GM19372 (cell line): ENCODE measurements at regions not wholly inside any gene's neighbourhood (a gene's known extent, or its start where the extent isn't known, plus 50 kb on each side); places are given as distances from the start of the nearest gene placed in this dataset.

Source experiments
- ATAC-seq: cut with Tn5 transposase; IDR thresholded peaks from one replicate; pipeline ENCODE4 v1.9.1; 2021; ENCODE audit warnings: mild to moderate bottlenecking, low read depth, moderate library complexity; ENCODE audit not compliant: unreplicated experiment

DNA sequence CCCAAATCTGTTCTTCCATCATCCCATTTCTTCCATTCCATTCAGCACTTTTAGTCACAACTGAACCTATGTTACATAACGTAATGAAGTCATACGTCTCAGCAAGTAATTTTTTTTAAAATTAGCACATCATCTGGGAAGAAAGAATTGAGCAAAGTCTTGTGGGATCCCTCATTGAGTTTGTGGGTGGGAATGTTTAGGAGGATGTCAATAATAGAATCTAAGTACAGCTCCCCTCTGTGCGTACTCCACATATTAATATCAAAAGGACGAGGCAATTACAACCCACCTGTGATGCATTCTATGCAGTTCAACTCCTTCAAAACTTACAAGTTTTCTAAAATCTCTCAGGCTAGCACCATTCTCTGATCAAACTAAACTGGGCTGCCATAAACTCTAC, 526.3 kb downstream of the AGTPBP1 start:
- ATAC-seq, result no peak

DNA sequence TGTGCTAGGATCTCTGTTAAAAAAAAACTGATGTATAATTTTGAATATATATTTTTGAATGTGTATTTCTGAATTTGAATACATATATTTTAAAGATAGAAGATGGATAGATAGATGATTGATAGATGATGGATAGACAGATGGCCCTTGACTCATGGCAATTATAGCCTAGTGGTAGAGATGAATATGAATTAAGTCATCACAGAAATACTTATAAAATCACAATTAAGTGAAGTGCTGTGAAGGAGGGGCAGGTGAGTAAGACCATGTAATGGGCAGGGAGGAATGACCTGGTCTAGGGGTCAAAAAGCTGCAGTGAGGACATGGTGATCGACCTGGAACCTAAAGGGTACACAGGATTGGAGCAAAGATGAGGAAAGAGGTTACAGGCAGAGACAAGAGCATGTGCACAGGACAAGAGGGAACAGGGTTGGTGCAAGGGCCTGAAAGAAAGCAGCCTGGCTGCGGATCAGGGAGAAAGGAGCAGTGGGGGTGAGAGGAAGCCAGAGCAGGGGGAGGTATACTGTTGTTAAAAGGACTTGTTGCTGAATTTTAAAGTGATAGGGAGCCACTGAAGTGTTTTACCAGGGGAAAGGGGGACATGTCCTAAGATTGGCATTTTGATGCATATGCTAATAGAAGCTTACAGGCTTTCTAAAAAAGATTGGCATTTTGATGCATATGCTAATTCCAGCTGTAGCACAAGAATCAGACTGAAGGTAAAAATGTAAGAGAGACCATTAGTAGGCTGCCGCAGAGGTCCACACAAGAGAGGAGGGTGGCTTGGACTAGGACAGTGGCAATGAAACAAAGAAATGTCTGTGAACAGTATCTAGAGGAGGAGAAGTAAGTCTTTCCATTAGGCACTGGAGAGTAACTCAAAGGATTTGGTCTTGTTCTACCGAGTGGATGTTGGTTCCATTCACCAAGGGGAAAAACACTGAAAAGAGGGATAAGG, 527.8 kb downstream of the AGTPBP1 start:
- no peak for ATAC-seq

- no peak for ATAC-seq
Observed at GRCh38 chr9:85212887-85213286, 528.9 kb downstream of the AGTPBP1 start.

DNA sequence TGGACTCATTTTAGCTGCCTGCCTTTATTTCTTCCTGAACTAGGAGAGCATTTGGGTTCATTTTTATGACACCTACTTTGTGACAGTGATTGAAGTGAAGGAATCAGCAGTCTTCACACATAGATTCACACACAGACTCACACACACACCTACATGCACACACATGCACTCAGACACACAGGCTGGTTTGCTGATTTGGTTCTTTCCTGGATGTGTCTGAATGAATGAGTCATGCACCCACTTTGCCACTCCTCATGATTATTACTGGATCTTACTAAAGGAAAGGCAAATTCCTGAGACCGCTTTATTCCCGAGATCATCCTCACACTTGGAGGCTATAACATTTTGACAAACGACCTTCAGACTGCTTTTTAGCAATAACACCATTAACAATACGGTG, 529.5 kb downstream of the AGTPBP1 start:
- ATAC-seq, result no peak

GRCh38 chr9:85208666-85209065, 533.1 kb downstream of the AGTPBP1 start:
- no peak for ATAC-seq

DNA sequence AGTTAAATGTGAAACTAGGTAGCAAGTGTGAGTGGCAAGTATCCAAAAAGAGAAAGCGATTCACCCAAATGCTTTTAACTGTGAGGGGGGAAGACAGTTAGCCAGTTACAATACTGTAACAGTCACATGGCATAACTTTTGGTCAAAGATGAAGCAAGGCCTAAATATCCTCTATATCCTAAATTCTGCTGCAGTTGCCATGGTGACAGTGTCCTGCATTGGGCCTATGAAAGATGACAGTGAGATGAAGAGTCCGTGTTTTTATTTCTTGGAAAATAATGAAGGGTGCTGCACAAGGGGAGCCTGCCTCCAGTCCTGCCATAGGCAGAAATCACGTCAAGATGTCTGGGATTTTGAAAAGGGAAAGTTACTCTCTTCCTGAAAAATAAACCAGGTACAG, 534.6 kb downstream of the NTRK2 start:
- ATAC-seq, result no peak

- ATAC-seq, result no peak
Observed at GRCh38 chr9:85202596-85202995, 533.1 kb downstream of the NTRK2 start.

GRCh38 chr9:85200726-85201404, 531.3 kb downstream of the NTRK2 start:
- no peak for ATAC-seq

DNA sequence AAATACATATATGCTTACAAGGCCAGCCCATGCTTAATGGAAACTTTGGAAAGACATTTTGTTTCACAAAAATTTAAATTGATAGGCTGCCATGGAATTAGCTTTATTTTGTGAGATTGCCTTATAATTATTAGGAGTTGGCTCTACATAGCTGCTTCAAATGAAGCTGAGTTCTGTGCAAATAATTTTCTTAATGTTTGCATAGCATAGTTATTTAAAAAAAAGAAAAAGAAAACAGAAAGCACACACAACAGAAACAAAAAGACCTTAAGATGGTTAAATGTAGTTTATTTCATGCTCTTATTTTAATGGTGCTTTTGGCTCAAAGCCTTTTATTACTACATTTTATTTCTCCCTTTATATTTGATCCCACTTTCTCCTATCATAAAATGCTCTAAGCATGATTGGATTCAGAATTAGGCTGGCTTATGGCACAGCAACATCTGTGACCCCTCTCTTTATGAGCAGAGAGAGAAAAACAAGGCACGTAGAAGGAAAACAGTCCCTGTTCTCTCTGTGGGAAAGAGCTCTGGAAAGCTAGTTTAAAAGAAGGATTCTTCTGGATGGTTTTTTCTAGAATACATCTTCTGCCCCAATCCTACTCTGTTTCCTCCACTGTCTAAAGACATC, 530.5 kb downstream of the NTRK2 start:
- no peak for ATAC-seq

GRCh38 chr9:85192750-85193149, 523.2 kb downstream of the NTRK2 start:
- ATAC-seq, result no peak

DNA sequence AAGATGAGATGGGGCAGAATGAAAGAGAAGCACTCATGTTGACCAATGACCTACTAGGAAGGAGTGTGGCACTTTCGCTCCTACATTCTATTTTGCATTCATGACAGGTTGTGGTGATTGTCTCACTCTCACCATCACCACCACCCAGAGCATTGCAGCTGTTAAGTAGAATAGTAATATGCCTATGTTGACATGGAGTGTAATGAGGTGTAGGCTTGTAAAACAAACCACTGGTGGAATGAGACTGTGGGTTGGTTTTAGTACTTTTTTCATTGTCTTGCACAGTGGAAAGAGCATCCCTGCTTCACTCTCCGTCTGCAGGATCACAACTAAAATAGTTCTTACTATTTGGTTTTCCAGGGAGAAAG, 516.7 kb downstream of the NTRK2 start:
- ATAC-seq, result no peak

DNA sequence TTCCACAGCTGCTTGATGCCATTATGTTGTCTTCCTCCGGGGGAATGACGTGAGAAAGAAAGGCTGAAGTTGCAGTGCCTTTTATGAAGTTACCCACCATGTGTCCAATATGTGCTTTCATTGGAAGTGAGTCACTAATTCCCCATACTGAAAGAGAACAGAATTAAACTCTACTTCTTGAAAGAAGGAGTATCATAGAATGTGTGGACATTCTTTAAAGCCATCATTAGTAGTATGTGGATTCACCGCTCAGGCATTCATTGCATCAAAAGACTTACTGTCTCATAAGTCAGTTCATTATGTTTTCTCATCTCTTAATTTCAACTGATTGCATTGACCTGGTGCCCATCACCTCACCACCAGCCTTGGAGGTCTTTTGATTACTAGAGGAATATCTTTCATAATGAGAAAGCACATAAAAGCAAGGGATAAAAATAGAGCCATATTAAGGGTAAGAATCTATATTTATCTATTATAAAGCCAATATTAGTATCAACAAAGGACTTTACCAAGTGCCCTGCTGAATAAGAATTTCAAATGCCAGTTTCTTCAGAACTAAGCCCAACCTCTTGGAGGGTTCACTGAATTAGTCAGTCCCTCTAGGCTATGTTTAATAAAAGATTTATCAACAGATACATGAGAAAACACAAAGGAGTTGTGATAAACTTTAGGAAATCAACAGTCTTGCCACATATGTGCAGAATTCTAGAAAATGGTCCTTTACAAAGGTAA, 516.1 kb downstream of the NTRK2 start:
- ATAC-seq, result no peak

GRCh38 chr9:85182383-85182782, 512.9 kb downstream of the NTRK2 start:
- ATAC-seq, result no peak

DNA sequence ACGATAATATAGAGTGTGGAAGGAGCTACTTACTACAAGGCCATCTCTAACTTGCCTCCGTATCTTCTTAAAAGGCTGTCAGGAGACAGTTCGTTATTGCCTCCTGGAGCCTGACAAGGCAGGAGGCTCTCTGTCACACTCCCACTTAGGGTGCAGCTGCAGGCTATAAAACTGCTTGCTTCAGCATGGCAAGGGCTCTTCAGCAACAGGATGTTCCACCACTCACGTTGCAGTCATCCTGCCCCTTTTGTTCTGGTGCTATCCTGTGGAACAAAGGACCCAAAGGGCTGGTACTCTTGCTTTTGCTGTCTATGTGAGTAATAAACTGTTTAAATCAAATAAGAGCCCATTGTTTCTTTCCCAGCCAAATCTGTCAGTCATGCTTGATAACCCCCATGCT, 508.9 kb downstream of the NTRK2 start:
- ATAC-seq, result no peak

DNA sequence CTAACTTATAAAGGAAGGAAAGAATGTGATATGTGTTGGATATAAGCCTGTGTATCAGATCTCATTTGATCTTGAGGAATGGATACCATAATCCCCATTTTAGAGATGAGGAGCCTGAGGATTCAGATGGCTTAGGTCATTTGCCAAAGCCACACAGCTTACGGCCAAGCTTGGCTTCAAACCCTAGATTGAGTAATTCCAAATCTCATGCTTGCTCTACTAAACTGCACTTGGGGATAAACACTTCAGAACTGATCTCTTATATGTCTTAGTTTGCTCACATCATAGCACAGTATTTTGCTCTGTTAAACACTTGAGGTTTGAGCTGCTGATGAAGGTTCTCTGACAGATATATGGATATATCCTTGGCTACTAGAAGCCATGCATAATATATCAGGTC, 504.4 kb downstream of the NTRK2 start:
- ATAC-seq, result no peak

DNA sequence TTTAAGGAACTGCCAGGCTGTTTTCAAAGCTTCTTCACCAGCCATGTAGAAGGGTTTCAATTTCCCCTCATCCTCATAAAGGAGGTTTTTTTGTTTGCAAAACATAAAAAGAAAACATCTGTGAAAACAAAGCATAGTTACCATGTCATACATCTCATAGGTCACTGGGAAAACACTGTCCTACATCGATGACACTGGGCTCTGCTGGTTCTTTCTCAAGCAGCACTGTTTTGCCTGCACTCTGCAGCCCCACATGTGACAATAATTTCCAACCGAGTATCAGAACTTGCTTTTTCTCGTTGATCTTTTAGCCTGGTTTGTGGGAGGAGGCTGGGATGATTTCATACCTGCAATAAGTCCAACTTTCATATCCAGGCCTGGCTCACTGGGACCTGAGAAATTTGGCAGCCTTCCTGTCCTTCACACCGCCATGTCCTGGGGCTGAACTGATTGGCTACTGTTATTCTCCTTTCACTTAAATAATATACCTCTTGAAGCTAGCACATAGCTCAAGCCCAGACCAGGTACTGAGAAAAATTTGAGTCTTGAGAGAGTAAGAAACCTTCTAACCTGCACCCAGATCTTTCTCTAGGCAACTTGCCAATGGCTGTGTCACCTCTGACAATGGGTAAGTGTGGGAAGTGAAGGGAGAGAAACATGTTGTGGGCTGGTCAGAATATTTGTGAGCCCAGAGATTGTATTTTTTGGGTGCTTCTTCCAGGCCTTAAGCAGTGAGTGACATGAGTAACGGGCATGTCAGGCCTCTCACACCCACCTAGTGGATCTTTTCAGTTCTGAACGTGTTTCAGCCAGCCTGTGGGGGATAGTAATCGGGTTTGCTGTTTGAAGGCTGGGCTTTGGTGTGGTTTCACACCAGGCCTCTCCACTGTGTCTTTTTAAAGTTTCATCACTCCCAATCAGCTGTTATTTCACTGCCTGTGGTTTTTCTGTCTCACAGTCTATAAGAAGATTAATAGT, 502.8 kb downstream of the NTRK2 start:
- no peak for ATAC-seq

GRCh38 chr9:85171163-85171562, 501.6 kb downstream of the NTRK2 start:
- ATAC-seq, result no peak

DNA sequence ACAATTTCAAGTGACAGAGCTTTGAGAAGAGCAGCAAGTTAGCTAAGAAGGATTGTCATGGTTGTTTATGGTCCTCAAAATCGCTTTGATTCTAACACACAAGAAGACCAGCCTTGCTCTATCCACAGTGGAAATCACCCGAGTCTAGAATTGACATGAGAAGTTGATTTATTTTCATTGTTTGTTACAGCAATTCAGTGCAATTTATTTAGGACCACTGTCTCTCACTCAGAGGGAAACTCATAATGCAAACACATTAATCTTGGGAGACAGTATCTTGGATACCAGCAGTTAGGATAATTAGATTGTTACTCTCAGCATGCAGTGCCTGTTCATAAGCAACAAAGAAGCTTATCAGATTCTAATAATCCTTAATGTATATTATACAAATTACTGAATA, 498.9 kb downstream of the NTRK2 start:
- ATAC-seq, result no peak

- ATAC-seq, result no peak
Observed at GRCh38 chr9:85167146-85167545, 497.6 kb downstream of the NTRK2 start.

DNA sequence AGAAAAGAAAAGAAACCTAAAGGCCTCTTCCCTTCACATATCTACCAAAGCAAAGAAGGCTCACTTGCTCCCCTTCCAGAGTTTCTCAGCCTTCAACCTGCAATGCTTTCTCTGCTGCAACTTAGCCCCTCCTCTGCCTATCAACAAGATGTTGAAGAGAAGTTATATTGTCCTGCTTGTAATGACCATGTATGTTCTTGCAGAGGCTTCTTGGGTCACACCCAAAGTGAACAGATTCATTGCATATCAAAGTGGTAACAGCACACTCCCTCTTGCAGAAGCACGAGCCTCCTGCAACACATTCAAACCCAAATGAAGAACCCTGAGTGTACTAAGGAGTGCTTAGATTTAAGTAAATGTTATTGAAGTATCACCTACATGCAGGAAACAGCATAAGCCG, 494.3 kb downstream of the NTRK2 start:
- no peak for ATAC-seq
